Suppressor macrophage treated with lipopolysaccharide for 4 hours (primary cell): ENCODE measurements at regions not wholly inside any gene's neighbourhood (a gene's known extent, or its start where the extent isn't known, plus 50 kb on each side); places are given as distances from the start of the nearest gene placed in this dataset.

ENCODE experiments used
- DNase-seq: peaks from one replicate; pipeline ENCODE4 v3.0.0-alpha.2; 2020

- no peak for DNase-seq
Measured at GRCh38 chr4:96102541-96103026, 262.7 kb downstream of the PDHA2 start.

GRCh38 chr4:96103086-96103485, 263.2 kb downstream of the PDHA2 start:
- DNase-seq = no peak

- no peak for DNase-seq
Measured at GRCh38 chr4:96108146-96108545, 268.3 kb downstream of the PDHA2 start.

GRCh38 chr4:96112631-96113030, 272.7 kb downstream of the PDHA2 start:
- DNase-seq = no peak

GRCh38 chr4:96120206-96120605, 280.3 kb downstream of the PDHA2 start:
- no peak for DNase-seq

- DNase-seq = no peak
Measured at GRCh38 chr4:96126227-96126626, 286.3 kb downstream of the PDHA2 start.

GRCh38 chr4:96131186-96131585, 291.3 kb downstream of the PDHA2 start:
- no peak for DNase-seq

GRCh38 chr4:96134806-96135205, 294.9 kb downstream of the PDHA2 start:
- no peak for DNase-seq

- no peak for DNase-seq
Measured at GRCh38 chr4:96136056-96136455, 296.2 kb downstream of the PDHA2 start.

GRCh38 chr4:96139251-96139929, 299.5 kb downstream of the PDHA2 start:
- DNase-seq = no peak

GRCh38 chr4:96145601-96146000, 305.7 kb downstream of the PDHA2 start:
- DNase-seq = no peak

GRCh38 chr4:96146686-96147085, 306.8 kb downstream of the PDHA2 start:
- DNase-seq = no peak

GRCh38 chr4:96149894-96150293, 310.0 kb downstream of the PDHA2 start:
- peak; percentile 1 for DNase-seq

- DNase-seq = no peak
Measured at GRCh38 chr4:96150466-96150865, 310.6 kb downstream of the PDHA2 start.

- DNase-seq = no peak
Measured at GRCh38 chr4:96152824-96153223, 312.9 kb downstream of the PDHA2 start.

GRCh38 chr4:96154676-96155075, 314.8 kb downstream of the PDHA2 start:
- DNase-seq = no peak

- no peak for DNase-seq
Measured at GRCh38 chr4:96162636-96163035, 322.7 kb downstream of the PDHA2 start.

GRCh38 chr4:96164814-96165351, 325.0 kb downstream of the PDHA2 start:
- no peak for DNase-seq

- no peak for DNase-seq
Measured at GRCh38 chr4:96166806-96167205, 326.9 kb downstream of the PDHA2 start.

- DNase-seq = no peak
Measured at GRCh38 chr4:96170198-96170597, 330.3 kb downstream of the PDHA2 start.

GRCh38 chr4:96173756-96174155, 333.9 kb downstream of the PDHA2 start:
- DNase-seq = no peak

- no peak for DNase-seq
Measured at GRCh38 chr4:96175871-96176270, 336.0 kb downstream of the PDHA2 start.

- no peak for DNase-seq
Measured at GRCh38 chr4:96183611-96184010, 343.7 kb downstream of the PDHA2 start.

- DNase-seq = no peak
Measured at GRCh38 chr4:96186593-96186992, 346.7 kb downstream of the PDHA2 start.

GRCh38 chr4:96189761-96190160, 349.9 kb downstream of the PDHA2 start:
- DNase-seq = no peak
